Suppressor macrophage (primary cell): ENCODE measurements at regions not wholly inside any gene's neighbourhood (a gene's known extent, or its start where the extent isn't known, plus 50 kb on each side); places are given as distances from the start of the nearest gene placed in this dataset.

Experiments
- DNase-seq, 4 experiments: peaks; one replicate each; pipeline ENCODE4 v3.0.0-alpha.2; 2020 to 2022

- DNase-seq = no peak
These were observed 112.9 kb upstream of the HSF2 start for GRCh38 chr6:122286512-122286911.

GRCh38 chr6:122289762-122290539 lies 109.5 kb upstream of the HSF2 start:
- DNase-seq = no peak

- no peak for DNase-seq
These were observed 102.4 kb upstream of the HSF2 start for GRCh38 chr6:122297010-122297409.

GRCh38 chr6:122302067-122302466 lies 97.4 kb upstream of the HSF2 start:
- DNase-seq = no peak

GRCh38 chr6:122307577-122307976 lies 91.9 kb upstream of the HSF2 start:
- DNase-seq = no peak

GRCh38 chr6:122308074-122308473 lies 91.4 kb upstream of the HSF2 start:
- DNase-seq = no peak

GRCh38 chr6:122315842-122316241 lies 83.6 kb upstream of the HSF2 start:
- no peak for DNase-seq

GRCh38 chr6:122322824-122323223 lies 76.6 kb upstream of the HSF2 start:
- DNase-seq = peak in 1 of 4 experiments; percentile 4

- DNase-seq = no peak
These were observed 76.1 kb upstream of the HSF2 start for GRCh38 chr6:122323361-122323760.

- no peak for DNase-seq
These were observed 69.1 kb upstream of the HSF2 start for GRCh38 chr6:122330315-122330714.

GRCh38 chr6:122337645-122338044 lies 61.8 kb upstream of the HSF2 start:
- DNase-seq = no peak

- DNase-seq = no peak
These were observed 59.8 kb upstream of the HSF2 start for GRCh38 chr6:122339661-122340060.

GRCh38 chr6:122347280-122347679 lies 52.2 kb upstream of the HSF2 start:
- no peak for DNase-seq

- no peak for DNase-seq
These were observed 51.7 kb upstream of the HSF2 start for GRCh38 chr6:122347751-122348150.
